ENCODE measurements at regions not wholly inside any gene's neighbourhood (a gene's known extent, or its start where the extent isn't known, plus 50 kb on each side); places are given as distances from the start of the nearest gene placed in this dataset.

DNA sequence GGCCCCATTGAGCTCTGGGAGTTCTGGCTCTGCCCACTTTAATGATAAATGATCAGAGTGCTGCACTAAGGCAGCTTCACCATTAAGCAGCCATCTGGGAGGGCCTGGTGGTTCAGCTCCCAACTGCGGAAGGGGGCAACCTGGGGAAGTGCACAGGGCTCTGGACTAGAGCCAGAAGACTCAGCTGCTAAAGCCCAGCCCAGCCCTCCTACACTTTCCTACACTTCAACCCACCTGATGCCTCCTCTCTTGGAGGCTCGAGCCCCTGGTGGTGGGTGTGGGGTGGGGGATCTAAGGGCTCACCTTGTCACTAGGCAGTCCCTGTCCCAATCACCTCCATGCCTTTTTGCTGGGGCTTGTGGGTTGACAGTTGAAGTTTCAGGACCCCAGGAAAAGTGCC is 60.6 kb upstream of the ANTXRL start:
- TF ChIP-seq TAF1 (IDR thresholded peaks at IDR 0.05; ENCODE audit: borderline replicate concordance, low read depth, low read length), result no peak
- no peak for TF ChIP-seq POLR2A (IDR thresholded peaks at IDR 0.05; ENCODE audit: low read depth, low read length)
- TF ChIP-seq POLR2AphosphoS5 (IDR thresholded peaks at IDR 0.05; ENCODE audit: low read depth, low read length), result no peak
- no peak for FAIRE-seq

DNA sequence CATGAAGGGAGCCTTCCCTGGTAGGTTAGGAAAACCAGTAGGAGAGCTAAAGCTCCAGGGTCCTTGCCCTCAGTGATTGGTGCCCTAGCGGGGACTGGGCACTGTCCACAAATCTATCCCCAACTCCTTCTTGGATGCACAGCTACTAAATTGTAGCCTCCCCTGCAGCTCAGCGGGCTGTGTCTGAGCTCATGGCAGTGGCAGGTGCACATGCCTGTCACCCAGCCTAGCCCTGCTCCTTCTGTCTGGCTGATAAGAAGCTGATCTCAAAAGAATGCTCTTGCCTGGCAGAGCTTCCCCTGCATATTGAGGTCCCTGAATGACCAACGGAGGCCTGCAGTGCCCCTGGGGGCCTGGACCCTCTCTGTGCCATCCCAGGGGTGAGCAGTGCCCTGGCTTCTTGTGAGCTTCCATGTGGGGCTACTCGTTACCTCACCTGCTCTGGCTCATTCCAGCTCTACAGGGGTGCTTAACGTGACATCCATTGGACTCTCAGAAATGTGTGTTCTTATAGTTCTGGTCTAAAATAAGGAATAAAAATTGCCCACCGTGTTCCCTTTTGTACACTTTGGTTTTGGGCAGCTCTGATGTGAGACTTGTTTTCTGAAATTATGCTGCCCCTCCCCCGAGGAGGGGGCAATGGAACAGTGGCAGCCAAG is 59.8 kb upstream of the ANTXRL start:
- FAIRE-seq, result no peak
- no peak for DNase-seq (ENCODE audit: insufficient read length)
- TF ChIP-seq POLR2A (IDR thresholded peaks at IDR 0.05; ENCODE audit: low read depth, low read length) (no peak), POLR2AphosphoS5 (IDR thresholded peaks at IDR 0.05; ENCODE audit: low read depth, low read length) (no peak), TAF1 (IDR thresholded peaks at IDR 0.05; ENCODE audit: borderline replicate concordance, low read depth, low read length) (no peak)

More for the DNA sequence above, 60.6 kb upstream of the ANTXRL start:
- no peak for DNase-seq (ENCODE audit: insufficient read length)

DNA sequence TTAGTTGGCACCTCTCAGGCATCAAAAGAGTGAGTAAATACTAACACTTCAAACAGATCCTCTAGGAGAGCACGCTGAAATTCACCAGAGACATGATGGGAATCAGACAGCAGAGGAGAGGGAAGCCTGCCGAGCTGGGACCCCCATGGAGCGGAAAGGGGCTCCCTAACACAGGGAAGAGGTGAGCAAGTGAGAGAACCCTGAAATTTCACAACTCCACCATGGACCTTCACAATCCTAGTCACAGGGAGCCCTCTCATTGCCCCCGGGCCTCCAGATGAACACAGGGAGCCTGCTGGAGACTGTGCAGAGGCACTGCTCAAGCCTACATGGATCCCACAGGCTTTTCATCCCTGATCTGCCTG is 59.2 kb upstream of the ANTXRL start:
- no peak for DNase-seq (ENCODE audit: insufficient read length)
- TF ChIP-seq POLR2A (IDR thresholded peaks at IDR 0.05; ENCODE audit: low read depth, low read length), result no peak
- no peak for FAIRE-seq

GRCh38 chr10:46227936-46228562 is 58.7 kb upstream of the ANTXRL start:
- DNase-seq (ENCODE audit: insufficient read length) (no peak), FAIRE-seq (no peak)
- TF ChIP-seq TAF1 (IDR thresholded peaks at IDR 0.05; ENCODE audit: borderline replicate concordance, low read depth, low read length) (no peak), POLR2A (IDR thresholded peaks at IDR 0.05; ENCODE audit: low read depth, low read length) (no peak), POLR2AphosphoS5 (IDR thresholded peaks at IDR 0.05; ENCODE audit: low read depth, low read length) (no peak)

- FAIRE-seq, result no peak
- no peak for TF ChIP-seq TAF1 (IDR thresholded peaks at IDR 0.05; ENCODE audit: borderline replicate concordance, low read depth, low read length)
- TF ChIP-seq POLR2A (IDR thresholded peaks at IDR 0.05; ENCODE audit: low read depth, low read length), result no peak
- TF ChIP-seq POLR2AphosphoS5 (IDR thresholded peaks at IDR 0.05; ENCODE audit: low read depth, low read length), result no peak
- DNase-seq (ENCODE audit: insufficient read length), result peak; percentile 57
Observed at GRCh38 chr10:46228563-46229071, 58.2 kb upstream of the ANTXRL start.

- DNase-seq (ENCODE audit: insufficient read length), result no peak
- FAIRE-seq, result no peak
- TF ChIP-seq TAF1 (IDR thresholded peaks at IDR 0.05; ENCODE audit: borderline replicate concordance, low read depth, low read length) (no peak), POLR2AphosphoS5 (IDR thresholded peaks at IDR 0.05; ENCODE audit: low read depth, low read length) (no peak), POLR2A (IDR thresholded peaks at IDR 0.05; ENCODE audit: low read depth, low read length) (no peak)
Observed at GRCh38 chr10:46229144-46229563, 57.6 kb upstream of the ANTXRL start.

GRCh38 chr10:46230615-46231014 is 56.2 kb upstream of the ANTXRL start:
- DNase-seq (ENCODE audit: insufficient read length) (no peak), FAIRE-seq (no peak)
- TF ChIP-seq POLR2AphosphoS5 (IDR thresholded peaks at IDR 0.05; ENCODE audit: low read depth, low read length), result no peak
- no peak for TF ChIP-seq POLR2A (IDR thresholded peaks at IDR 0.05; ENCODE audit: low read depth, low read length)
- no peak for TF ChIP-seq TAF1 (IDR thresholded peaks at IDR 0.05; ENCODE audit: borderline replicate concordance, low read depth, low read length)

GRCh38 chr10:46231087-46231486 is 55.7 kb upstream of the ANTXRL start:
- no peak for TF ChIP-seq POLR2AphosphoS5 (IDR thresholded peaks at IDR 0.05; ENCODE audit: low read depth, low read length)
- TF ChIP-seq POLR2A (IDR thresholded peaks at IDR 0.05; ENCODE audit: low read depth, low read length), result no peak
- TF ChIP-seq TAF1 (IDR thresholded peaks at IDR 0.05; ENCODE audit: borderline replicate concordance, low read depth, low read length), result no peak
- FAIRE-seq, result no peak

GRCh38 chr10:46232084-46232483 is 54.7 kb upstream of the ANTXRL start:
- FAIRE-seq, result no peak
- no peak for DNase-seq (ENCODE audit: insufficient read length)
- TF ChIP-seq POLR2AphosphoS5 (IDR thresholded peaks at IDR 0.05; ENCODE audit: low read depth, low read length) (no peak), TAF1 (IDR thresholded peaks at IDR 0.05; ENCODE audit: borderline replicate concordance, low read depth, low read length) (no peak), POLR2A (IDR thresholded peaks at IDR 0.05; ENCODE audit: low read depth, low read length) (no peak)

More at GRCh38 chr10:46231087-46231486, 55.7 kb upstream of the ANTXRL start:
- DNase-seq (ENCODE audit: insufficient read length), result no peak

DNA sequence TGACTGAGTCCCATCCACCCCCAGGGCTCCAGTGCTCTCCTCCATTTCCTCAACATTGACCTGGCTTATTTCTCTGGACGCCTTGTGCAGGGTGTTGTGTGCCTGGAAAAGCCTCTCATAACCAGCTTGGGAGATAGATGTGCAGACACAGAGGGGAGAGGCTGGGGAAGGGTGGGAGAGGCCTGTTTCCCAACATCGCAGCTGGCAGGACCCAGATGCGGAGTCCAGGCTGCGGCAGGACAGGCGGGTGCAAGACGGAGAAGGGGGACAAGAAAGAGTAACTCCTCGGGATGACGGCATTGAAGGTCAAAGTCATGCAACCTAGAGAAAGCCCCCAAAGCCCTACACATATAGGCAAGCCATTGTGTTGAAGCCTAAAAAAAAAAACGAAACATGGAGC is 54.1 kb upstream of the ANTXRL start:
- no peak for DNase-seq (ENCODE audit: insufficient read length)
- TF ChIP-seq POLR2AphosphoS5 (IDR thresholded peaks at IDR 0.05; ENCODE audit: low read depth, low read length), result no peak
- no peak for TF ChIP-seq TAF1 (IDR thresholded peaks at IDR 0.05; ENCODE audit: borderline replicate concordance, low read depth, low read length)
- TF ChIP-seq POLR2A (IDR thresholded peaks at IDR 0.05; ENCODE audit: low read depth, low read length), result no peak
- no peak for FAIRE-seq

DNA sequence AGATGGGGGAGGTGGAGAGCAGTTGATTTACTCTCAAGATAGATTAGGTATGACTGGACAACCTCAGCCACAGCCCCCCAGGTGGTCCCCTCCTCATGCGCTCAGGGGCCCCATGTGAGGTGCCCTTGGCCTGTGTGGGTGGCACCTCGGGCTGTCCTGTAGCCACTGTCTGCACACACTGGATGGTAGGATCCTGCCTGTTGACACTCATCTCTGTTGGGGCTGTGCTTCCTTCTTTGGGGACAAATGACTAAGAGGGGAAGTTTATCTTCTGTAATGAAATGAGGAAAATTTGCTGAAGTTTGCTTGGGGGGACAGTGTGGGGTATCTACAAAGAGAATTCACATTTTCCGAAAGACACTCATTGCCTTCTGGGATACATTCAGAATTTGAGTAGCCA is 53.6 kb upstream of the ANTXRL start:
- DNase-seq (ENCODE audit: insufficient read length), result no peak
- no peak for FAIRE-seq
- TF ChIP-seq TAF1 (IDR thresholded peaks at IDR 0.05; ENCODE audit: borderline replicate concordance, low read depth, low read length) (no peak), POLR2AphosphoS5 (IDR thresholded peaks at IDR 0.05; ENCODE audit: low read depth, low read length) (no peak), POLR2A (IDR thresholded peaks at IDR 0.05; ENCODE audit: low read depth, low read length) (no peak)

DNA sequence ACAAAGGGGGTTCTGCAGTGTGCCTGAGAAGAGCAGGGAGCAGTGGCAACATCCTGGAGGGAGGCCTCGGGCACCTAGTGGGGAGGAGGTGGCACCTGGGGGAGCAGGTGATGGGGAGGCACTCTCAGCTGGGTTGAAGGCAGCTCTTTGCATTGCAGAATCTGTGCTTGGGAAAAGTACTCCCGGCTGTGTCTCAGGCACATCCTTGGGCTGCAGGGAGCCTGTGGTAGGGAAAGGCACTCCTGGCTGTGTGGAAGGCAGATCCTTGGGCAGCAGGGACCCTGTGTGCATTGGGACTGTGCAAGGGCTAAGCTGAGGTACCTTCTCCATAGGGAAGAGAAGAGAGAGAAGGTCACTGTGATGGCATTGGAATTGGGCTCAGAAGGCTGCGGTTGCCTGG is 52.8 kb upstream of the ANTXRL start:
- DNase-seq (ENCODE audit: insufficient read length), result no peak
- FAIRE-seq, result no peak
- TF ChIP-seq POLR2A (IDR thresholded peaks at IDR 0.05; ENCODE audit: low read depth, low read length), result no peak
- TF ChIP-seq TAF1 (IDR thresholded peaks at IDR 0.05; ENCODE audit: borderline replicate concordance, low read depth, low read length), result no peak

Data from GM12892 (cell line).